Erythroblast (primary cell): ENCODE measurements at regions not wholly inside any gene's neighbourhood (a gene's known extent, or its start where the extent isn't known, plus 50 kb on each side); places are given as distances from the start of the nearest gene placed in this dataset.

Experiments used
- GATA1 ChIP-seq: IDR thresholded peaks from 2 replicates; pipeline ENCODE4 v1.6.1; 2011; ENCODE audit warnings: low read depth, mild to moderate bottlenecking, control low read depth, low read length, moderate library complexity
- POLR2A ChIP-seq: IDR thresholded peaks from 2 replicates; pipeline ENCODE4 v1.6.1; 2011; ENCODE audit warnings: mild to moderate bottlenecking, low read length

- TF ChIP-seq POLR2A (no peak), GATA1 (no peak)
Observed at GRCh38 chr4:81773557-81773956, 301.9 kb upstream of the RASGEF1B start.
